WTC11 (cell line): ENCODE measurements at regions not wholly inside any gene's neighbourhood (a gene's known extent, or its start where the extent isn't known, plus 50 kb on each side); places are given as distances from the start of the nearest gene placed in this dataset.

Source experiments
- ELF4 ChIP-seq: sonication (generic); formaldehyde crosslinking; IDR thresholded peaks from 2 replicates; pipeline ENCODE4 v1.8.1; 2022; ENCODE audit warnings: low read depth, mild to moderate bottlenecking, moderate library complexity, missing genetic modification reagents
- ESRRA ChIP-seq: sonication (generic); formaldehyde crosslinking; IDR thresholded peaks from 2 replicates; pipeline ENCODE4 v1.8.1; 2022; ENCODE audit warnings: mild to moderate bottlenecking, missing genetic modification reagents, borderline replicate concordance
- JUN ChIP-seq: sonication (generic); formaldehyde crosslinking; IDR thresholded peaks from 2 replicates; pipeline ENCODE4 v1.8.0; 2023; ENCODE audit warnings: mild to moderate bottlenecking, missing genetic modification reagents
- NR3C1 ChIP-seq: sonication (generic); formaldehyde crosslinking; conservative IDR thresholded peaks from 2 replicates; pipeline ENCODE4 v1.8.1; 2023; ENCODE audit warnings: low read depth, mild to moderate bottlenecking, missing genetic modification reagents
- TEAD4 ChIP-seq: sonication (generic); formaldehyde crosslinking; IDR thresholded peaks from 2 replicates; pipeline ENCODE4 v1.8.0; 2022; ENCODE audit warnings: mild to moderate bottlenecking, missing genetic modification reagents
- TF ChIP-seq, protein P1 (sequence below): fragments of 200-600 bp; IDR thresholded peaks from 2 replicates; pipeline ENCODE4 v1.8.0; 2022; ENCODE audit warnings: antibody characterized with exemption
- TF ChIP-seq, protein P2 (sequence below): sonication (generic); formaldehyde crosslinking; IDR thresholded peaks from 2 replicates; pipeline ENCODE4 v1.8.0; 2022; ENCODE audit warnings: mild to moderate bottlenecking, missing genetic modification reagents
- TF ChIP-seq, protein P3 (sequence below): sonication (generic); formaldehyde crosslinking; IDR thresholded peaks from 2 replicates; pipeline ENCODE4 v1.8.1; 2023; ENCODE audit warnings: mild to moderate bottlenecking, missing genetic modification reagents, moderate library complexity
- TF ChIP-seq, protein P4 (sequence below): sonication (generic); formaldehyde crosslinking; IDR thresholded peaks from 2 replicates; pipeline ENCODE4 v1.8.1; 2023; ENCODE audit warnings: mild to moderate bottlenecking, missing genetic modification reagents, moderate library complexity
- TF ChIP-seq, protein P5 (sequence below): sonication (generic); formaldehyde crosslinking; IDR thresholded peaks from 2 replicates; pipeline ENCODE4 v1.8.0; 2022; ENCODE audit warnings: missing genetic modification reagents

DNA sequence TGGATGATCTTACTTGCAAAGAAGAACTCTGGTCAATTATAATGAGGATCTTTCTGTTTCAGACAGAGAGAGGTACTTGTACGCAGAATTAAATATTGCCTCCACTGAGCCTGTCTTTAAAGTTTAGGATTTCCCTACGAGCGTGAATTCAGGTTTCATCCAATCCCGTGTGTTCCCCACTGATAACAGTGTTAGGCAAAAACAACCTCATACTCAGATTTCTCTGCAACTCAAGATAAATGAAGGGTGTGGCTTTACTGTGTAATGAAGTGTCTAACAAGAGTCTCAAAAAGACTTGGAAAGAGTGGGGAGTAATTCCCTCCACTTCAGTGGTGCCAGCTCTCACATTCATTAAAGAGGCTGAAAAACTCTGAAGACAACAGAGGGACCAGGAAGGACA, 53.2 kb upstream of the ACO1 start:
- TF ChIP-seq, protein P1, sequence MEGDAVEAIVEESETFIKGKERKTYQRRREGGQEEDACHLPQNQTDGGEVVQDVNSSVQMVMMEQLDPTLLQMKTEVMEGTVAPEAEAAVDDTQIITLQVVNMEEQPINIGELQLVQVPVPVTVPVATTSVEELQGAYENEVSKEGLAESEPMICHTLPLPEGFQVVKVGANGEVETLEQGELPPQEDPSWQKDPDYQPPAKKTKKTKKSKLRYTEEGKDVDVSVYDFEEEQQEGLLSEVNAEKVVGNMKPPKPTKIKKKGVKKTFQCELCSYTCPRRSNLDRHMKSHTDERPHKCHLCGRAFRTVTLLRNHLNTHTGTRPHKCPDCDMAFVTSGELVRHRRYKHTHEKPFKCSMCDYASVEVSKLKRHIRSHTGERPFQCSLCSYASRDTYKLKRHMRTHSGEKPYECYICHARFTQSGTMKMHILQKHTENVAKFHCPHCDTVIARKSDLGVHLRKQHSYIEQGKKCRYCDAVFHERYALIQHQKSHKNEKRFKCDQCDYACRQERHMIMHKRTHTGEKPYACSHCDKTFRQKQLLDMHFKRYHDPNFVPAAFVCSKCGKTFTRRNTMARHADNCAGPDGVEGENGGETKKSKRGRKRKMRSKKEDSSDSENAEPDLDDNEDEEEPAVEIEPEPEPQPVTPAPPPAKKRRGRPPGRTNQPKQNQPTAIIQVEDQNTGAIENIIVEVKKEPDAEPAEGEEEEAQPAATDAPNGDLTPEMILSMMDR, result no peak
- TF ChIP-seq, protein P2, sequence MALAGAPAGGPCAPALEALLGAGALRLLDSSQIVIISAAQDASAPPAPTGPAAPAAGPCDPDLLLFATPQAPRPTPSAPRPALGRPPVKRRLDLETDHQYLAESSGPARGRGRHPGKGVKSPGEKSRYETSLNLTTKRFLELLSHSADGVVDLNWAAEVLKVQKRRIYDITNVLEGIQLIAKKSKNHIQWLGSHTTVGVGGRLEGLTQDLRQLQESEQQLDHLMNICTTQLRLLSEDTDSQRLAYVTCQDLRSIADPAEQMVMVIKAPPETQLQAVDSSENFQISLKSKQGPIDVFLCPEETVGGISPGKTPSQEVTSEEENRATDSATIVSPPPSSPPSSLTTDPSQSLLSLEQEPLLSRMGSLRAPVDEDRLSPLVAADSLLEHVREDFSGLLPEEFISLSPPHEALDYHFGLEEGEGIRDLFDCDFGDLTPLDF (CRISPR knock-in tag), result no peak
- TF ChIP-seq, protein P3, sequence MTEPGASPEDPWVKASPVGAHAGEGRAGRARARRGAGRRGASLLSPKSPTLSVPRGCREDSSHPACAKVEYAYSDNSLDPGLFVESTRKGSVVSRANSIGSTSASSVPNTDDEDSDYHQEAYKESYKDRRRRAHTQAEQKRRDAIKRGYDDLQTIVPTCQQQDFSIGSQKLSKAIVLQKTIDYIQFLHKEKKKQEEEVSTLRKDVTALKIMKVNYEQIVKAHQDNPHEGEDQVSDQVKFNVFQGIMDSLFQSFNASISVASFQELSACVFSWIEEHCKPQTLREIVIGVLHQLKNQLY, result no peak
- TF ChIP-seq, protein P4, sequence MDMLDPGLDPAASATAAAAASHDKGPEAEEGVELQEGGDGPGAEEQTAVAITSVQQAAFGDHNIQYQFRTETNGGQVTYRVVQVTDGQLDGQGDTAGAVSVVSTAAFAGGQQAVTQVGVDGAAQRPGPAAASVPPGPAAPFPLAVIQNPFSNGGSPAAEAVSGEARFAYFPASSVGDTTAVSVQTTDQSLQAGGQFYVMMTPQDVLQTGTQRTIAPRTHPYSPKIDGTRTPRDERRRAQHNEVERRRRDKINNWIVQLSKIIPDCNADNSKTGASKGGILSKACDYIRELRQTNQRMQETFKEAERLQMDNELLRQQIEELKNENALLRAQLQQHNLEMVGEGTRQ (CRISPR knock-in tag), result no peak
- TF ChIP-seq, protein P5, sequence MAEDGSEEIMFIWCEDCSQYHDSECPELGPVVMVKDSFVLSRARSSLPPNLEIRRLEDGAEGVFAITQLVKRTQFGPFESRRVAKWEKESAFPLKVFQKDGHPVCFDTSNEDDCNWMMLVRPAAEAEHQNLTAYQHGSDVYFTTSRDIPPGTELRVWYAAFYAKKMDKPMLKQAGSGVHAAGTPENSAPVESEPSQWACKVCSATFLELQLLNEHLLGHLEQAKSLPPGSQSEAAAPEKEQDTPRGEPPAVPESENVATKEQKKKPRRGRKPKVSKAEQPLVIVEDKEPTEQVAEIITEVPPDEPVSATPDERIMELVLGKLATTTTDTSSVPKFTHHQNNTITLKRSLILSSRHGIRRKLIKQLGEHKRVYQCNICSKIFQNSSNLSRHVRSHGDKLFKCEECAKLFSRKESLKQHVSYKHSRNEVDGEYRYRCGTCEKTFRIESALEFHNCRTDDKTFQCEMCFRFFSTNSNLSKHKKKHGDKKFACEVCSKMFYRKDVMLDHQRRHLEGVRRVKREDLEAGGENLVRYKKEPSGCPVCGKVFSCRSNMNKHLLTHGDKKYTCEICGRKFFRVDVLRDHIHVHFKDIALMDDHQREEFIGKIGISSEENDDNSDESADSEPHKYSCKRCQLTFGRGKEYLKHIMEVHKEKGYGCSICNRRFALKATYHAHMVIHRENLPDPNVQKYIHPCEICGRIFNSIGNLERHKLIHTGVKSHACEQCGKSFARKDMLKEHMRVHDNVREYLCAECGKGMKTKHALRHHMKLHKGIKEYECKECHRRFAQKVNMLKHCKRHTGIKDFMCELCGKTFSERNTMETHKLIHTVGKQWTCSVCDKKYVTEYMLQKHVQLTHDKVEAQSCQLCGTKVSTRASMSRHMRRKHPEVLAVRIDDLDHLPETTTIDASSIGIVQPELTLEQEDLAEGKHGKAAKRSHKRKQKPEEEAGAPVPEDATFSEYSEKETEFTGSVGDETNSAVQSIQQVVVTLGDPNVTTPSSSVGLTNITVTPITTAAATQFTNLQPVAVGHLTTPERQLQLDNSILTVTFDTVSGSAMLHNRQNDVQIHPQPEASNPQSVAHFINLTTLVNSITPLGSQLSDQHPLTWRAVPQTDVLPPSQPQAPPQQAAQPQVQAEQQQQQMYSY, result no peak
- TF ChIP-seq JUN (CRISPR knock-in tag) (no peak), TEAD4 (CRISPR knock-in tag) (no peak), NR3C1 (CRISPR knock-in tag) (no peak), ELF4 (CRISPR knock-in tag) (no peak), ESRRA (no peak)
